HG02943 (cell line): ENCODE measurements at regions not wholly inside any gene's neighbourhood (a gene's known extent, or its start where the extent isn't known, plus 50 kb on each side); places are given as distances from the start of the nearest gene placed in this dataset.
"Not testable (repeated sequence)": the region's sequence is repeated elsewhere in the genome, so short reads cannot be mapped to it uniquely, and the experiment has no call there.

ENCODE experiments used
- ATAC-seq: cut with Tn5 transposase; IDR thresholded peaks from one replicate; pipeline ENCODE4 v1.9.1; 2021; ENCODE audit warnings: mild to moderate bottlenecking, low read depth, moderate library complexity; ENCODE audit not compliant: unreplicated experiment

- ATAC-seq: no peak
These were observed 769.3 kb downstream of the SORCS1 start for GRCh38 chr10:106395041-106395749.

- ATAC-seq: no peak
These were observed 771.7 kb downstream of the SORCS1 start for GRCh38 chr10:106392778-106393177.

GRCh38 chr10:106387063-106387462 lies 777.4 kb downstream of the SORCS1 start:
- no peak for ATAC-seq

- ATAC-seq: no peak
These were observed 780.0 kb downstream of the SORCS1 start for GRCh38 chr10:106384496-106384895.

GRCh38 chr10:106380706-106381105 lies 783.8 kb downstream of the SORCS1 start:
- no peak for ATAC-seq

- no peak for ATAC-seq
These were observed 786.3 kb downstream of the SORCS1 start for GRCh38 chr10:106378251-106378650.

GRCh38 chr10:106370751-106371150 lies 793.8 kb downstream of the SORCS1 start:
- ATAC-seq: no peak

- ATAC-seq: no peak
These were observed 803.6 kb downstream of the SORCS1 start for GRCh38 chr10:106360870-106361269.

- ATAC-seq: no peak
These were observed 809.1 kb downstream of the SORCS1 start for GRCh38 chr10:106355450-106355849.

GRCh38 chr10:106348933-106349332 lies 815.6 kb downstream of the SORCS1 start:
- ATAC-seq: no peak

- ATAC-seq: no peak
These were observed 817.0 kb downstream of the SORCS1 start for GRCh38 chr10:106347547-106347946.

- not testable (repeated sequence) for ATAC-seq
These were observed 821.0 kb downstream of the SORCS1 start for GRCh38 chr10:106343539-106343938.

- ATAC-seq: no peak
These were observed 823.1 kb downstream of the SORCS1 start for GRCh38 chr10:106341356-106341755.

GRCh38 chr10:106338486-106338885 lies 826.0 kb downstream of the SORCS1 start:
- no peak for ATAC-seq

- ATAC-seq: no peak
These were observed 827.6 kb downstream of the SORCS1 start for GRCh38 chr10:106336874-106337273.

GRCh38 chr10:106327747-106328146 lies 836.8 kb downstream of the SORCS1 start:
- no peak for ATAC-seq

GRCh38 chr10:106320876-106321275 lies 843.6 kb downstream of the SORCS1 start:
- no peak for ATAC-seq

- ATAC-seq: no peak
These were observed 844.4 kb downstream of the SORCS1 start for GRCh38 chr10:106320078-106320477.

- ATAC-seq: no peak
These were observed 847.0 kb downstream of the SORCS1 start for GRCh38 chr10:106317554-106317953.

- no peak for ATAC-seq
These were observed 851.5 kb downstream of the SORCS1 start for GRCh38 chr10:106313041-106313440.

- ATAC-seq: no peak
These were observed 852.4 kb downstream of the SORCS1 start for GRCh38 chr10:106312087-106312486.

GRCh38 chr10:106311590-106311989 lies 852.9 kb downstream of the SORCS1 start:
- no peak for ATAC-seq

- ATAC-seq: no peak
These were observed 853.9 kb downstream of the SORCS1 start for GRCh38 chr10:106310596-106310995.
